VCaP (cell line): ENCODE measurements at regions not wholly inside any gene's neighbourhood (a gene's known extent, or its start where the extent isn't known, plus 50 kb on each side); places are given as distances from the start of the nearest gene placed in this dataset.

Experiments
- H3K27ac ChIP-seq: fragments of 450-650 bp; 2 replicates; pipeline ENCODE4 v1.5.1; 2017
- TF ChIP-seq, protein P1 (sequence below): fragments of 450-650 bp; conservative IDR thresholded peaks from 2 replicates; pipeline ENCODE4 v1.5.1; 2017; ENCODE audit warnings: mild to moderate bottlenecking, moderate library complexity

DNA sequence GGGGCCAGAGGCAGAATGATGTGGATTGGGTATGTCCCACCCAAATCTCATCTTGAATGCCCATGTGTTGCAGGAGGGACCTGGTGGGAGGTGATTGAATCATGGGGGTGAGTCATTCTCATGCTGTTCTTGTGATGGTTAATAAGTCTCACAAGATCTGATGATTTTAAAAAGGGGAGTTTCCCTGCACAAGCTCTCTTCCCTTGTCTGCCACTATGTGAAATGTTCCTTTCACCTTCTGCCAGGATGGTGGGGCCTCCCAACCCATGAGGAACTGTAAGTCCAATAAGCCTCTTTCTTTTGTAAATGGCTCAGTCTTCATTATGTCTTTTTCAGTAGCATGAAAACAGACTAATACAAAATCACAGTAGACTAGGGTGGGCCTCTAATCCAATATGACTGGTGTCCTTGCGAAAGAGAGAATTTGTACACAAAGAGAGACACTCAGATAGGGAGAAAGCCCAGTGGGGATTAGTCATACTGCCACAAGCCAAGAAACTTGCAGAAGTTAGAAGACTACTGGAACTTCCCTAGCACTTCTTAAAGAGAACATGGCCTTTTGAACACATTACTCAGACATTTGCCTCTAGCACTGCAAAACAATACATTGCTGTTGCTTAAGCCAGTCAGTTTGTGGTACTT, 68.4 kb downstream of the ANXA1 start:
- no peak overlapping the region for H3K27ac ChIP-seq
- TF ChIP-seq, protein P1, sequence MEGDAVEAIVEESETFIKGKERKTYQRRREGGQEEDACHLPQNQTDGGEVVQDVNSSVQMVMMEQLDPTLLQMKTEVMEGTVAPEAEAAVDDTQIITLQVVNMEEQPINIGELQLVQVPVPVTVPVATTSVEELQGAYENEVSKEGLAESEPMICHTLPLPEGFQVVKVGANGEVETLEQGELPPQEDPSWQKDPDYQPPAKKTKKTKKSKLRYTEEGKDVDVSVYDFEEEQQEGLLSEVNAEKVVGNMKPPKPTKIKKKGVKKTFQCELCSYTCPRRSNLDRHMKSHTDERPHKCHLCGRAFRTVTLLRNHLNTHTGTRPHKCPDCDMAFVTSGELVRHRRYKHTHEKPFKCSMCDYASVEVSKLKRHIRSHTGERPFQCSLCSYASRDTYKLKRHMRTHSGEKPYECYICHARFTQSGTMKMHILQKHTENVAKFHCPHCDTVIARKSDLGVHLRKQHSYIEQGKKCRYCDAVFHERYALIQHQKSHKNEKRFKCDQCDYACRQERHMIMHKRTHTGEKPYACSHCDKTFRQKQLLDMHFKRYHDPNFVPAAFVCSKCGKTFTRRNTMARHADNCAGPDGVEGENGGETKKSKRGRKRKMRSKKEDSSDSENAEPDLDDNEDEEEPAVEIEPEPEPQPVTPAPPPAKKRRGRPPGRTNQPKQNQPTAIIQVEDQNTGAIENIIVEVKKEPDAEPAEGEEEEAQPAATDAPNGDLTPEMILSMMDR = no peak

DNA sequence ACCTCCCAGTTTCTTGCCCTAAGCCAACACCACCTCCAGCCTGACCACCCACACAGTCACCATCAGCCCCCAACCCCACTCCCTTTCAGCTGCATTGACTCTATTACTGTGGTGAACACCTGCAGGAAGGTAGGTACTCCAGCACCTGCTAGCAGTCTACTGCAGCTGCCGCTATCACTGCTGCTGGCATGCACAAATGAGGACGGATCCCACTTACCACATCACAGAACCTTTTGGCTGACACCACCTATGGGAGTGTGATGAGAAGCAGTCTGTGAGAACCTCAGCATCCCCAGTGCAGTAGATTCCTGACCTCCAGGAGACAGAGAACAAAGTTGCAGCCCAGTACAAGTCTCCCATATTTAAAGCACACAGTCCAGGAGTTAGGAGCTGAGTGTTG, 71.9 kb downstream of the ANXA1 start:
- TF ChIP-seq, protein P1 = no peak
- no peak overlapping the region for H3K27ac ChIP-seq

DNA sequence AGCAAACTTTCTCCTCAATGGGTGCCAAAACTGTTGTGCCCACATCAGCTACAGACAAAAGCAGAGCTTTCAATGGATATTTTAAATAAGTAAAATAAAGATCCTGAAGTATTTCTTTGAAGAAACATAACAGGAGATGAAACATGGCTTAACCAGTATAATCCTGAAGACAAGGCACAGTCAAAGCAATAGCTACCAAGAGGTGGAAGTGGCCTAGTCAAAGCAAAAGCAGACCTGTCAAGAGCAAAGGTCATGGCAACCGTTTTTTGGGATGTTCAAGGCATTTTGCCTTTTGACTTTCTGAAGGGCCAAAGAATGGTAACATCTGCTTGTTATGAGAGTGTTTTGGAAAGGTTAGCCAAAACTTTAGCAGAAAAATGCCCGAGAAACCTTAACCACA, 77.9 kb downstream of the ANXA1 start:
- TF ChIP-seq, protein P1 = no peak

DNA sequence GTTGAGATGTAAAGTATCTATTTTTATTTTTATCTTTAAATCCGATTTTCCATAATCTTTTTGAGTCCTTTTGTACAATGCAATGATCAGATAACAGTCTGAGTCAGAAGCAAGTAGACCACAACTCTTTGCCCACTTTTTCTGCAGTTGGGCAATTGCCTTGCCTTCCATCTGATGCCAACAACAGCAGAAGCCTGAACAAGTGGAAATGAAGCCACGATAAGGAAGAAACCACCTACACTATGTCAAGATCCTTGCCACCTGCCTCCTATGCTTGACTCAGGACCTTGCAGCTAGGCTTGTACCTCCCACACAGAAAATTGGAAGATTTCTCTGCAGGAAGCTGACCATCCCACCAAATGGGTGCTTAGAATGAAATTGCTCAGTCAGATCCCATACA, 78.6 kb downstream of the ANXA1 start:
- TF ChIP-seq, protein P1 = no peak
- no peak overlapping the region for H3K27ac ChIP-seq

More for the DNA sequence above, 77.9 kb downstream of the ANXA1 start:
- no peak overlapping the region for H3K27ac ChIP-seq

DNA sequence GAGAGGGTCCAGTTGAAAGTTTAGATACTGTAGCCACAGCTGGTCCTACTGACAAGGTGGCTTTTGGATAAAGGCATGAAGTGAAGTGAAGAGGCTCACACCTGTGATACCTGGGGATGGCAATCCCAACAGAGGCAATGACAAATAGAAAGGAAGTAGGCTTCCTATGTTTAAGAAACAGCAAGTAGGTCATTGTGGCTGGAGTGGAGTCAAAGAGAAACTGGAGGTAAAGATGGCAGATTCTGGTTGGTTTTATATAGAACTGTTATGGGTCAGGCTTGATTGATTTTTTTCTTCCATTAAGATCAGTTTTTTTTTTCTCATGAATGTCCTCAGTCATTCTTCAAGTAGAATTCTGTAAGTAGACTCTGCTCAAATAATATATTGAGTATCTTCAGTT, 79.5 kb downstream of the ANXA1 start:
- no peak overlapping the region for H3K27ac ChIP-seq
- TF ChIP-seq, protein P1 = no peak

DNA sequence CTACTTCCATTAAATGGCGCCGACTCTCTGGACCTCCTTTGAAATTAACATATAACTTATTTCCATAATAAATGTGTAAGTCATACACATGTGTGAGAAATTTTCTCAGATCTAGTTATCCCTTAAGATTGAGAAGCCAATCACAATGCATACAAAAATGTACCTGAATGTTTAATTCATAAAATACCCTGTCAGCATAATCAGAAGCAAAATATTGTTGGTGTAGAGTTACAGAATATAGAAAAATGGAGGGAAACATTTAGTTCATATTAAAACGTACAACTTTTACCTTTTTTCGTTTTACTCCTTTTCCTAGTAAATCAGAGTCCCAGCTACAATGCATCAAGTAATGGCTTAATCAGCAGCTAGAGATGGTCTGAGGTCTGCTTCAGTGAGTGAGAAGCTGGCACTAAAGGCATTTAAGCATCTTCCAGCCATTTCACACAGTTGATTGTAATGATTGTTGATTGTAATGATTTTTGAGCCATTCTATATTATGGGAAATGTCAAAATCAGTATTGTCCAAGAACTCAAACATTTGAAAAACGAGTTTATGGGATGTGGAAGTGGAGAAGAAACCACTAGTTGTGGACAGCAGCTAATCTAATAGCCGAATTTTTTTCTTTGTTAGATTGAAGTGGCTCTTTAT, 81.8 kb downstream of the ANXA1 start:
- H3K27ac ChIP-seq = no peak overlapping the region
- TF ChIP-seq, protein P1 = no peak

DNA sequence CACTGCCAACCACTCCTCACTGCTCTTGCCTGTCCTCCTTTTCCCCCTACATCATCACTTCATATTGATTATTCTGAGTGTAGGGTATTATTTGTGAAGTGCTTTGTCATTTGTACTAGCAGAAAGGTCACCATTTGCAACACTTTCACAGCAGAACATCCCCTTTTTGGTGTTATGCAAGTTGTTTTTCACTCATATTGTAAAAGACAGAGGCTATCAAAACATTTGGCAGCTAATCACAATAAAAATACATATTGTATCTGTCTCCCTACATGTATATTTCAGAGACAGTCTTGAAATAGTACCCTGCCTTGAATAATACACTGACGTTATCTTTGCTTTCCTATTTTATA, 82.3 kb downstream of the ANXA1 start:
- H3K27ac ChIP-seq = no peak overlapping the region
- TF ChIP-seq, protein P1 = no peak
